Endothelial cell of umbilical vein (primary cell): ENCODE measurements at regions not wholly inside any gene's neighbourhood (a gene's known extent, or its start where the extent isn't known, plus 50 kb on each side); places are given as distances from the start of the nearest gene placed in this dataset.

Experiments
- BruUV-seq: library from RNA; stranded (reverse); fragments of 400-500 nt; replicated peaks from 2 replicates; lab custom pipeline; 2021; lab: Mats Ljungman, UMichigan
- CTCF ChIA-PET: fragments of 300-600, 350-600 bp; sonication (Branson Sonifier 250); formaldehyde crosslinking; loops from one replicate; lab custom pipeline; 2021; ENCODE audit warnings: antibody characterized with exemption, inconsistent platforms; lab: Charles Lee
- POLR2A ChIA-PET: fragments of 300-600, 350-600 bp; sonication (Branson Sonifier 250); formaldehyde crosslinking; loops from one replicate; lab custom pipeline; 2021; ENCODE audit warnings: antibody characterized with exemption, inconsistent platforms; lab: Charles Lee
- DNase-seq: peaks from one replicate; pipeline ENCODE4 v3.0.0-alpha.2; 2011; ENCODE audit warnings: low read depth, low spot score
- FAIRE-seq: peaks from 2 replicates; lab custom pipeline; 2011; peaks lifted over from hg19 to GRCh38; lab: Jason Lieb, UNC
- H2AFZ ChIP-seq: 2 replicates; pipeline ENCODE4 v1.6.0; 2012; ENCODE audit warnings: low read depth, low read length, control low read depth, inconsistent platforms
- H3K27ac ChIP-seq: 2 replicates; pipeline ENCODE4 v1.5.1; 2011; ENCODE audit warnings: low read depth, mild to moderate bottlenecking, control low read depth, low read length, moderate library complexity; ENCODE audit not compliant: insufficient read depth
- H3K27me3 ChIP-seq, 2 experiments: 2 replicates each; pipeline versions ENCODE4 v1.6.0 to v1.6.1; 2011; ENCODE audit warnings: low read length in 2 of 2, mixed read lengths in 1 of 2; ENCODE audit not compliant: control insufficient read depth in 2 of 2, insufficient read depth in 2 of 2
- H3K36me3 ChIP-seq, 2 experiments: 2 replicates in 1 of 2; 3 replicates in 1 of 2; pipeline ENCODE4 v1.5.1; 2011; ENCODE audit warnings: low read length in 2 of 2, mild to moderate bottlenecking in 1 of 2, moderate library complexity in 1 of 2; ENCODE audit not compliant: control insufficient read depth in 2 of 2, insufficient read depth in 2 of 2; ENCODE audit errors: extremely low read depth in 1 of 2
- H3K4me1 ChIP-seq: 3 replicates; pipeline ENCODE4 v1.5.1; 2011; ENCODE audit warnings: mild to moderate bottlenecking, low read length; ENCODE audit not compliant: control insufficient read depth, insufficient read depth; ENCODE audit errors: extremely low read depth
- H3K4me2 ChIP-seq: 2 replicates; pipeline ENCODE4 v1.6.1; 2011; ENCODE audit warnings: low read length, control low read depth, mixed read lengths; ENCODE audit not compliant: insufficient read depth
- H3K4me3 ChIP-seq, 3 experiments: fragments of 200-600 bp in 1 of 3; sonication (generic), shearing (Covaris generic) in 1 of 3; replicated peaks in 1 of 3; 2 replicates each; pipeline ENCODE4 v1.5.1; 2011 to 2016; ENCODE audit warnings: control low read depth in 3 of 3, low read length in 3 of 3, mild to moderate bottlenecking in 2 of 3, inconsistent platforms in 1 of 3, low read depth in 1 of 3, moderate library complexity in 1 of 3; ENCODE audit not compliant: insufficient read depth in 1 of 3
- H3K79me2 ChIP-seq: 2 replicates; pipeline ENCODE4 v1.6.0; 2012; ENCODE audit warnings: low read length, inconsistent platforms; ENCODE audit not compliant: control insufficient read depth, insufficient read depth
- H3K9ac ChIP-seq: replicated peaks from 2 replicates; pipeline ENCODE3; 2011; ENCODE audit warnings: low read length, control low read depth; ENCODE audit not compliant: insufficient read depth; ENCODE audit errors: extremely low read depth
- H3K9me1 ChIP-seq: replicated peaks from 3 replicates; pipeline ENCODE4 v1.6.0; 2011; ENCODE audit warnings: mild to moderate bottlenecking, low read length; ENCODE audit not compliant: control insufficient read depth, insufficient read depth; ENCODE audit errors: extremely low read depth
- H3K9me3 ChIP-seq: replicated peaks from 2 replicates; pipeline ENCODE4 v1.5.1; 2012; ENCODE audit warnings: low read length, inconsistent platforms; ENCODE audit not compliant: control insufficient read depth, insufficient read depth
- H4K20me1 ChIP-seq: replicated peaks from 2 replicates; pipeline ENCODE3; 2011; ENCODE audit warnings: mild to moderate bottlenecking, low read length; ENCODE audit not compliant: control insufficient read depth, insufficient read depth; ENCODE audit errors: extremely low read depth
- CTCF ChIP-seq, 2 donors: IDR thresholded peaks; 1 replicate in 1 of 2; 2 replicates in 1 of 2; pipeline ENCODE4 v1.5.1; 2011; ENCODE audit warnings: low read length in 2 of 2, mild to moderate bottlenecking in 2 of 2, moderate library complexity in 2 of 2, control low read depth in 1 of 2, inconsistent platforms in 1 of 2, low read depth in 1 of 2; ENCODE audit not compliant: insufficient read depth in 1 of 2; ENCODE audit errors: extremely low read depth in 1 of 2
- EZH2 ChIP-seq: IDR thresholded peaks from 2 replicates; pipeline ENCODE4 v1.6.1; 2012; ENCODE audit warnings: borderline replicate concordance, low read depth, mild to moderate bottlenecking, moderate library complexity, low read length, inconsistent platforms; ENCODE audit not compliant: severe bottlenecking
- FOS ChIP-seq: IDR thresholded peaks from 2 replicates; pipeline ENCODE4 v1.6.1; 2011; ENCODE audit warnings: mild to moderate bottlenecking, low read length, moderate library complexity, borderline replicate concordance; ENCODE audit not compliant: insufficient read depth
- GATA2 ChIP-seq: IDR thresholded peaks from 2 replicates; pipeline ENCODE4 v1.7.0; 2011; ENCODE audit warnings: low read depth, mild to moderate bottlenecking, moderate library complexity, mixed read lengths, low read length; ENCODE audit not compliant: insufficient read length, insufficient read depth
- JUN ChIP-seq: IDR thresholded peaks from 2 replicates; pipeline ENCODE4 v1.6.1; 2011; ENCODE audit warnings: borderline replicate concordance, low read depth; ENCODE audit not compliant: insufficient read length, insufficient read depth
- MAX ChIP-seq: IDR thresholded peaks from 2 replicates; pipeline ENCODE4 v1.6.1; 2011; ENCODE audit not compliant: insufficient read depth, insufficient read length
- MYC ChIP-seq: IDR thresholded peaks from one replicate; pipeline ENCODE4 v1.6.1; 2011; ENCODE audit warnings: mild to moderate bottlenecking, low read depth, low read length
- POLR2A ChIP-seq: IDR thresholded peaks from 2 replicates; pipeline ENCODE4 v1.6.1; 2012; ENCODE audit warnings: low read depth, mild to moderate bottlenecking, control low read depth, low read length
- POLR2AphosphoS5 ChIP-seq: IDR thresholded peaks from 2 replicates; pipeline ENCODE4 v1.6.1; 2012; ENCODE audit warnings: low read depth, mild to moderate bottlenecking, control low read depth, low read length, moderate library complexity; ENCODE audit not compliant: insufficient read depth
- dilution Hi-C: fragments of 300-500 bp; cut with MboI; formaldehyde crosslinking; loops from one replicate; pipeline ENCODE4 v1.15.0; 2019; ENCODE audit warnings: low sequenced_read_pairs; ENCODE audit not compliant: extremely low pct_ligation_motif_present
- intact Hi-C: fragments of 100-400 bp; cut with micrococcal nuclease; formaldehyde crosslinking; loops from one replicate; pipeline ENCODE4 v1.10.0; 2022

DNA sequence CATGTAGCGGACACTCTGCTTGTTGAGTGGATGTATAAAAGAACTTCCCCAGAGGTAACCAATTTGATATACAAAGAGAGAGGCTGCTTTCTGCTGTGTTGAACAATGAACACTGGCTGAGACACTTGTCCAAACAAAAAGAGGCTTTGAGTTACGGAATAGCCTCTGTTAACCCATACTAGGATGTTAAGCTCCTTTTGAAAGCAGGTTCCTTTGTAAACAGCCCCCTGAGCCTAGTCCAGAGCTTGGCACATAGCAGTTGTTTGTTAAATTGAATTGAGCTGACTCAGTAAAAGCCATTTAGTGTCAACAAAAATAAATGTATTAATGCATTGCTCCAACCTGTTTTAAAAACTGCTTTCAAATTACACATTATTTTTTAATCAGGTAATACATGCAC, 200.1 kb downstream of the MZT1 start:
- FAIRE-seq = no peak
- intact Hi-C loops (no loop called here), dilution Hi-C loops (no loop called here)
- Histone ChIP-seq H3K36me3 (no peaks in the 10 kb centered on the region), H3K4me2 (no peak overlapping the region), H3K4me3 (no peak overlapping the region), H4K20me1 (no peaks in the 10 kb centered on the region), H3K9me3 (no peaks in the 10 kb centered on the region), H2AFZ (no peak overlapping the region), H3K27ac (no peak overlapping the region), H3K9me1 (no peaks in the 10 kb centered on the region), H3K4me1 (no peaks in the 10 kb centered on the region), H3K9ac (no peak overlapping the region), H3K79me2 (no peaks in the 10 kb centered on the region), H3K27me3 (peaks cover under 1 to 2% of the 10 kb centered on the region in 2 experiments)
- BruUV-seq = no TSS peak
- no peak for DNase-seq
- TF ChIP-seq GATA2 = no peak
- no peak for TF ChIP-seq FOS
- no peak for TF ChIP-seq POLR2AphosphoS5
- no peak for TF ChIP-seq MAX
- no peak for TF ChIP-seq CTCF (IDR thresholded peaks at IDR 0.05; ENCODE audit: extremely low read depth in 1 of 2, insufficient read depth in 1 of 2, low read depth in 1 of 2, low read length in 2 of 2)
- no peak for TF ChIP-seq MYC
- CTCF ChIA-PET = no interaction called here
- POLR2A ChIA-PET = no interaction called here

DNA sequence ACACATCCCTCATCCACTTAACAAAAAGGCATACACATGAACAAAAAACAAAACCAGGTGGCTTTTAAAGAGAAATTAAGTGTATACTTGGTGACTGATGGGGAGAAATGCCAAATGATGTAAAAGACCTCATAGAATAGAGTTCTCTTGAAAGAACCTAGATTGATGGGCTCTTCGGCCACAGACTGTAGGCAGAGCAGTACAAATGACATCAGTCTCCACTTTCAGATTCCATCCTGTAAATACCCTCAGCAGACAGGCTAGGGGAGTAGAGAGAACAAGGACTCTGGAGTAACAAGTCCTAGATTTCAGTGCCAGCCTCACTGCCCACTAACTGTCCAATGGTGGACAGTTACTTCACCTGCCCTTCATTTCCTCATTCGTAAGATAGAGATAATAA, 203.8 kb downstream of the MZT1 start:
- DNase-seq (no peak), FAIRE-seq (no peak)
- no TSS peak for BruUV-seq
- ChIA-PET POLR2A (no interaction called here), CTCF (no interaction called here)
- no peaks in the 10 kb centered on the region for H3K79me2 ChIP-seq
- H3K27me3 ChIP-seq = peaks cover 3 to 4% of the 10 kb centered on the region in 2 experiments
- dilution Hi-C loops = no loop called here
- no peak overlapping the region for H3K4me2 ChIP-seq
- H3K9me1 ChIP-seq = no peaks in the 10 kb centered on the region
- H3K27ac ChIP-seq = no peak overlapping the region
- intact Hi-C loops = no loop called here
- H3K36me3 ChIP-seq = no peaks in the 10 kb centered on the region
- H4K20me1 ChIP-seq = no peaks in the 10 kb centered on the region
- no peaks in the 10 kb centered on the region for H3K4me1 ChIP-seq
- no peaks in the 10 kb centered on the region for H3K9me3 ChIP-seq
- H3K9ac ChIP-seq = no peak overlapping the region
- no peak overlapping the region for H3K4me3 ChIP-seq
- no peak overlapping the region for H2AFZ ChIP-seq
- TF ChIP-seq FOS (no peak), JUN (no peak), EZH2 (no peak), POLR2A (no peak), MYC (no peak), MAX (no peak)
